Panc1 (cell line): ENCODE measurements at regions not wholly inside any gene's neighbourhood (a gene's known extent, or its start where the extent isn't known, plus 50 kb on each side); places are given as distances from the start of the nearest gene placed in this dataset.

Experiments used
- ATAC-seq: fragments of 200-7000 bp; cut with Tn5 transposase; 2 replicates; pipeline ENCODE4 v1.9.1; 2020; ENCODE audit warnings: mild to moderate bottlenecking, moderate library complexity
- BruUV-seq: library from RNA; stranded (reverse); fragments of 400-500 nt; replicated peaks from 2 replicates; lab custom pipeline; 2021; lab: Mats Ljungman, UMichigan
- CTCF ChIA-PET: fragments of 300-600 bp; sonication (Branson Sonifier 250); formaldehyde crosslinking; loops from one replicate; lab custom pipeline; 2022; ENCODE audit warnings: antibody characterized with exemption; lab: Charles Lee
- POLR2A ChIA-PET: fragments of 300-600 bp; sonication (Branson Sonifier 250); formaldehyde crosslinking; loops from one replicate; lab custom pipeline; 2022; ENCODE audit warnings: antibody characterized with exemption; lab: Charles Lee
- DNase-seq: peaks from one replicate; pipeline ENCODE4 v3.0.0-alpha.2; 2010; ENCODE audit warnings: low read depth, low spot score
- H3K27ac ChIP-seq: 2 replicates; pipeline ENCODE4 v1.5.1; 2011; ENCODE audit warnings: mild to moderate bottlenecking, low read length, inconsistent platforms
- H3K27me3 ChIP-seq: fragments of 200-500 bp; sonication (Bioruptor generic); 2 replicates; pipeline ENCODE4 v1.6.0; 2014; ENCODE audit warnings: low read length, inconsistent platforms; ENCODE audit not compliant: control insufficient read depth, insufficient read depth
- H3K36me3 ChIP-seq: fragments of 200-500 bp; sonication (Bioruptor generic); 2 replicates; pipeline ENCODE4 v1.5.1; 2014; ENCODE audit warnings: inconsistent platforms, mild to moderate bottlenecking, low read length, moderate library complexity; ENCODE audit not compliant: control insufficient read depth, insufficient read depth
- H3K4me1 ChIP-seq: 2 replicates; pipeline ENCODE4 v1.5.1; 2011; ENCODE audit warnings: inconsistent platforms, mild to moderate bottlenecking, low read length, moderate library complexity; ENCODE audit not compliant: control insufficient read depth, insufficient read depth
- H3K4me3 ChIP-seq, 2 experiments: 2 replicates each; pipeline ENCODE4 v1.5.1; 2011 to 2012; ENCODE audit warnings: low read depth in 2 of 2, low read length in 2 of 2, mild to moderate bottlenecking in 2 of 2, inconsistent platforms in 1 of 2, moderate library complexity in 1 of 2
- H3K9me3 ChIP-seq: fragments of 200-500 bp; sonication (Bioruptor generic); 2 replicates; pipeline ENCODE4 v1.5.1; 2014; ENCODE audit warnings: low read depth, mild to moderate bottlenecking, inconsistent platforms, low read length, moderate library complexity; ENCODE audit not compliant: control insufficient read depth, insufficient read depth
- POLR2AphosphoS5 ChIP-seq: IDR thresholded peaks from 2 replicates; pipeline ENCODE4 v1.6.1; 2012; ENCODE audit warnings: mild to moderate bottlenecking, low read depth, low read length, moderate library complexity
- REST ChIP-seq, 2 experiments: IDR thresholded peaks; 2 replicates each; pipeline ENCODE4 v1.6.1; 2011 to 2012; ENCODE audit warnings: low read depth in 2 of 2, control low read depth in 1 of 2, low read length in 1 of 2, mild to moderate bottlenecking in 1 of 2, moderate library complexity in 1 of 2; ENCODE audit not compliant: insufficient read depth in 1 of 2
- SIN3A ChIP-seq: IDR thresholded peaks from 2 replicates; pipeline ENCODE4 v1.6.1; 2012; ENCODE audit warnings: low read depth, mild to moderate bottlenecking, low read length, moderate library complexity, borderline replicate concordance; ENCODE audit not compliant: insufficient read depth
- TCF7L2 ChIP-seq: IDR thresholded peaks from 2 replicates; pipeline ENCODE4 v1.6.1; 2011; ENCODE audit warnings: mild to moderate bottlenecking, low read depth, low read length, inconsistent platforms
- in situ Hi-C: cut with HindIII; loops from 2 replicates; pipeline ENCODE4 v1.10.0; 2016; ENCODE audit warnings: low sequenced_read_pairs, low pct_unique_long_range_greater_than_20kb
- intact Hi-C: fragments of 100-400 bp; cut with micrococcal nuclease; formaldehyde crosslinking; loops from one replicate; pipeline ENCODE4 v1.10.0; 2022; ENCODE audit not compliant: unreplicated experiment
- TF ChIP-seq, protein P1 (sequence below): fragments of 450-650 bp; IDR thresholded peaks from 2 replicates; pipeline ENCODE4 v1.5.1; 2017; ENCODE audit warnings: mild to moderate bottlenecking

DNA sequence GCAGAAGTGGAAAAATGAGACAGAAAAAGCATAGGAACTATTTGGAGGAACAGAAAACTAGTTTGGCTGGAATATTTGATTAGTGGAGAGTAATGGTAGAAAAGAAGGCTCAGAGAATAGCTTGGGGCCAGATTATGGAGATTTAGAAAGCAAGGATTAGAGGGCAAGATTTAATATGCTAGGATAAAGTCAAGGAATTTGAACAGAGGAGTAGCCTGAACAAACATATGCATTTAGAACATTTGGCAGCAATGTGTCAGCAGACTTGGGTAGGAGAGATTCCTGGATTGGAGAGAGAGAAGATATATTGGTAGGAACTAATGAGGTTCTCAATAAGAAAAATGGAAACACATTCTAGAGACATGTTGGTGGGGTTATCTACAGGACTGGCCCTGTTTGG, 229.2 kb upstream of the PKP2 start:
- H3K9me3 ChIP-seq: no peaks in the 10 kb centered on the region
- ChIA-PET CTCF (no interaction called here), POLR2A (interaction anchor here (0.6 kb wide), 1 partner anchor 1129 kb away, joined by 3 read pairs; no protein-coding TSS in a partner anchor)
- no peaks in the 10 kb centered on the region for H3K27me3 ChIP-seq
- H3K27ac ChIP-seq: no peak overlapping the region
- no peaks in the 10 kb centered on the region for H3K4me1 ChIP-seq
- no peak overlapping the region for H3K4me3 ChIP-seq
- TF ChIP-seq REST (IDR thresholded peaks at IDR 0.05; ENCODE audit: insufficient read depth in 1 of 2, low read depth in 2 of 2, low read length in 1 of 2) (no peak), TCF7L2 (no peak), SIN3A (no peak), POLR2AphosphoS5 (no peak)
- TF ChIP-seq, protein P1, sequence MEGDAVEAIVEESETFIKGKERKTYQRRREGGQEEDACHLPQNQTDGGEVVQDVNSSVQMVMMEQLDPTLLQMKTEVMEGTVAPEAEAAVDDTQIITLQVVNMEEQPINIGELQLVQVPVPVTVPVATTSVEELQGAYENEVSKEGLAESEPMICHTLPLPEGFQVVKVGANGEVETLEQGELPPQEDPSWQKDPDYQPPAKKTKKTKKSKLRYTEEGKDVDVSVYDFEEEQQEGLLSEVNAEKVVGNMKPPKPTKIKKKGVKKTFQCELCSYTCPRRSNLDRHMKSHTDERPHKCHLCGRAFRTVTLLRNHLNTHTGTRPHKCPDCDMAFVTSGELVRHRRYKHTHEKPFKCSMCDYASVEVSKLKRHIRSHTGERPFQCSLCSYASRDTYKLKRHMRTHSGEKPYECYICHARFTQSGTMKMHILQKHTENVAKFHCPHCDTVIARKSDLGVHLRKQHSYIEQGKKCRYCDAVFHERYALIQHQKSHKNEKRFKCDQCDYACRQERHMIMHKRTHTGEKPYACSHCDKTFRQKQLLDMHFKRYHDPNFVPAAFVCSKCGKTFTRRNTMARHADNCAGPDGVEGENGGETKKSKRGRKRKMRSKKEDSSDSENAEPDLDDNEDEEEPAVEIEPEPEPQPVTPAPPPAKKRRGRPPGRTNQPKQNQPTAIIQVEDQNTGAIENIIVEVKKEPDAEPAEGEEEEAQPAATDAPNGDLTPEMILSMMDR: no peak
- in situ Hi-C loops: no loop called here
- ATAC-seq (no peak), DNase-seq (no peak)
- BruUV-seq: no TSS peak
- no peaks in the 10 kb centered on the region for H3K36me3 ChIP-seq
- intact Hi-C loops: no loop called here

GRCh38 chr12:33116284-33116683, 219.7 kb upstream of the PKP2 start:
- TF ChIP-seq POLR2AphosphoS5 (no peak), REST (IDR thresholded peaks at IDR 0.05; ENCODE audit: insufficient read depth in 1 of 2, low read depth in 2 of 2, low read length in 1 of 2) (no peak)
- CTCF ChIA-PET: no interaction called here
- no peak for DNase-seq
- no peak for ATAC-seq
- intact Hi-C loops: no loop called here
- POLR2A ChIA-PET: no interaction called here
- Histone ChIP-seq H3K27me3 (no peaks in the 10 kb centered on the region), H3K27ac (no peak overlapping the region), H3K9me3 (no peaks in the 10 kb centered on the region), H3K4me3 (no peak overlapping the region), H3K36me3 (no peaks in the 10 kb centered on the region), H3K4me1 (no peaks in the 10 kb centered on the region)
- no TSS peak for BruUV-seq
- in situ Hi-C loops: no loop called here
